ENCODE measurements at regions not wholly inside any gene's neighbourhood (a gene's known extent, or its start where the extent isn't known, plus 50 kb on each side); places are given as distances from the start of the nearest gene placed in this dataset.
A peak's percentile ranks its signal among the peaks of the same experiment; 100 is the strongest.

DNA sequence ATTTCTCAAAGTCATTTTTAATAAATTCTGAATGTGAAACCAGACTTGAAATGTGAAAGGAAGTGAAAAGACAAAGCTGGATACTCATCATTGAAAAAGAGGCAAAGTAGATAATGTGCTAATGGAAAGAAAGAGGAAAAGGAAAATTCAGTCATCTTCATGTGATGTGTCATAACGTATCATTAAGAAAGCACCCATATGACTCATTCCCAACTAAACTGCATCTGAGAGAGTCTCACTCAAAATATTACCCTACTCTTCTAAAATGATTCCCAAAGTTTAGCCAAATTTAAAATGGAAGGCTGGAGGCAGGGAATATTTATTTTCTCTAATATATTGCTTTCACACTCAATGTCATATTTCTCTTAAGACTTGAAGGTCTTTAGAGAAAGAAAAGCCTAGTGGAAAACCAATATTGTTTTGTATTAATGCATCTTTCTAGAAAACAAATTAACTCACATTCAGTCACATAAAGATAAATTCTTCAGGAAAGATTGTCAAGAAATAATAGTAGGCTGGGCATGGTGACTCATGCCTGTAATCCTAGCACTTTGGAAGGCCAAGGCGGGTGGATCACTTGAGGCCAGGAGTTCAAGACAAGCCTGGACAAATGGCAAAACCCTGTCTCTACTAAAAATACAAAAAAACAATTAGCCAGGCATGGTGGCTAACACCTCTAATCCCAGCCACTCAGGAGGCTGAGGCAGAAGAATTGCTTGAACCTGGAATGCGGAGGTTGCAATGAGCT lies 129.9 kb downstream of the SLC30A10 start:
- DNase-seq, result no peak

- DNase-seq, result no peak
These were observed 130.7 kb downstream of the SLC30A10 start for GRCh38 chr1:219797683-219798082.

DNA sequence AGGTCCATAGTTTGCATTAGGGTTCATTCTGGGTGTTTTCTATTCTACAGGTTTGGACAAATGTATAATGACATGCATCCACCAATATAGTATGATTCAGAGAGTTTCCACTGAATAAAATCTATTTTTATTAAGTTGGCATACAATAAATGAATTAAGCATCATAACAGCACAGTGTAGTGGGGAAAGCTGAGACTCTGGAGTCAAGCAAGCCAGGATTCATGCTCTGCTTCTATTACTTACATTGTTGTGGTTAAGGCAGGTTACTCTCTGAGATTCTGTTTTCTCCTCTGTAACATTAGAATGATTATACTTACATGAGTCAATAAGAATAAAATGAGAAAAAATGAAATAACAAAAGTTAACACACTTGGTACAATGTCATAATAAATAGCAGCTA lies 131.3 kb downstream of the SLC30A10 start:
- no peak for DNase-seq

GRCh38 chr1:219795363-219795917 lies 132.9 kb downstream of the SLC30A10 start:
- DNase-seq, result no peak

GRCh38 chr1:219794085-219794743 lies 134.1 kb downstream of the SLC30A10 start:
- DNase-seq, result no peak

GRCh38 chr1:219792337-219793021 lies 135.9 kb downstream of the SLC30A10 start:
- peak; percentile 62 for DNase-seq

GRCh38 chr1:219791766-219792165 lies 136.6 kb downstream of the SLC30A10 start:
- DNase-seq, result no peak

- DNase-seq, result no peak
These were observed 137.3 kb downstream of the SLC30A10 start for GRCh38 chr1:219790834-219791615.

- DNase-seq, result no peak
These were observed 139.7 kb downstream of the SLC30A10 start for GRCh38 chr1:219788700-219789099.

- DNase-seq, result no peak
These were observed 140.3 kb downstream of the SLC30A10 start for GRCh38 chr1:219788091-219788490.

DNA sequence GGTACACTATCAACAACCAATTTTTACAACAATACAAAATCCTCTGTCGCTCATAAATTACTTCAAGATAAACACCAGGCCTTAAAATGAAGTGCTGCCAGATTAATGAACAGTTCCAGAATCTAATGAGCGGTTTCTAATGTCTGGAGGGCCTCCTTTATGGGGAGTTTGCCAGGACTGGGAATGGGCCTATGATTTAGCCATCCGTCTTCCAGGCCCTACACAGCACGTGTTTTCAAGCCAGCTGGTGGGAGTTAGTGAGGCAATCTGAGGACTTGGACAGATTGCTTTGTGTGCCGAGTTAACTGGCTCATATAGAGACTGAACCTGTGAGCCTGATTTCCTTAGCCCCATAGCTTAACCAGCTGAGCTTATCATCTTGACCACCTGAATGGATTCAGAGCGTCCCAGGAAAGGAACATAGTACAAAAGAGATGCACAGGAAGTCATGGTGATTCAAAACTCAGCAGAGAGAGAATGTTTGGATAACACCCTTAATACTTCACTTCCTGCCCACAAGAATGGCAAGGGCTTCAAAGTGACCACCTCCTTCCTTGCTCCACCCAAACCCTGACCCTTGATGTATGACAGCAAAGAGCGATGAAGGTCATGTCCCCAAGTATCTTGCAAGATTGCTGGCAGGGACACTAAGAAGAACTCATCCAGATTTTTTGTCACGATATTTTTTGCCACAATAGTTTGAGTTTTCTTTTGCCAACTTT lies 143.5 kb downstream of the SLC30A10 start:
- peak; percentile 20 for DNase-seq

- DNase-seq, result no peak
These were observed 144.6 kb downstream of the SLC30A10 start for GRCh38 chr1:219783605-219784235.

- no peak for DNase-seq
These were observed 145.4 kb downstream of the SLC30A10 start for GRCh38 chr1:219782929-219783328.

- DNase-seq, result no peak
These were observed 146.0 kb downstream of the SLC30A10 start for GRCh38 chr1:219782311-219782710.

GRCh38 chr1:219781491-219781890 lies 146.9 kb downstream of the SLC30A10 start:
- no peak for DNase-seq

DNA sequence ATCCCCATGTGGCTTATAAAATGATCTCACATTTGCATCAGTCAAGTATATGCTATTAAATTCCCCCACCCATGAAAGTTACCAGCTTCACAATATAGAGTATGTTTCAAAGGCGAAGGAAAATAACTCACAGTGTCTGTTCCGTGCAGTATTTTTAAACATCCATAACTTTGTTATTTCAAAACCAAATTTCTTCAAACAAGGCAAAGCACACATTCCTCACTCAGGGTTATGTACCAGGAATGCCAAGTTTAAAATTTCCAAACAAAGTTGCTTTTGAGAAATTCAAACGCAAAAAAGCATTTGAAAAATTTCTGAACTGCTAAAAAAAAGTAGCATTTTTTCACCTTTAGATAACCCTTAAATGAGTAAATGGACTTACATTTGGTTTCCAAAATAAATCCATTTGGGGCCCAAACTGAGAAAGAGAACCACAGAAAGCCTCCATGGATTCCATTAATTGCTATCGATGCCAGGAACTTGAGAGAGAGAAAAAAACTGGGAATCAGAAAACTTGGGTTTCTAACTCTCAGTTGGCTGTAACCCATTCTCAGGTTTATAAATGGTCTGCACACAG lies 149.5 kb downstream of the SLC30A10 start:
- no peak for DNase-seq

GRCh38 chr1:219778110-219778509 lies 150.2 kb downstream of the SLC30A10 start:
- DNase-seq, result no peak

DNA sequence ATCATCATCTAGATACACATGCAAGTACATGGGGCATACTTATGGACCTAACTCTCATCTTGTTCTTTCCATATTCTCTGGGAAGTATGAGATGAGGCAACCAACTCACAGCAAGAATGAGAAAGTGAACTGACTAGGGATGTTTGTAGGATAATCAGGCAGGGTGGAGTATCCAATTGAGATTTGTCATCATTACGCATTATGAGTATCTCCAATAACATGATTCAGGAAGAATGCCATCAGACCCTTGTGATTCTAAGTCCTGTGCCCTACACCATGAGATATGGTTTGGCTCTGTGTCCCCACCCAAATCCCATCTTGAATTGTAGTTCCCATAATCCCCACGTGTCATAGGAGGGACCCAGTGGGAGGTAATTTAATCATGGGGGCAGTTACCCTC lies 154.0 kb downstream of the SLC30A10 start:
- DNase-seq, result no peak

DNA sequence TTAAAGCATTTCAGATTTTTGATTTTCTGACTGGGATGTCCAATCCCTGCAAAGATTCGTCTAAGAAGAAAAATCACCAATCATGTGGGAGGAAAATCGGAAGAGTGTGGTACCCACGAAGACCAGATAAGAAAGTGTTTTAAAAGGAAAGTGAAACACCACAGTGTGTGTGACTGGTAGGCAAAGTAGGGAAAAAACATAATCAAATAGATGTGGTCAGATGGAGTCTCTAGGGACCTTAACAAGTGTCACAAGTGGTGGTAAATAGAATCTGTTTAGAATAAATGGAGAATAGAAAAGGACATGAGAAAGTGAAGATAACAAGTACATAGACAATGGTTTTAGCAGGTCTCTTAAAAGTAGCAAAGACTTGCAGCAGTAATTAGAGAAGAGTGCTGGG lies 154.6 kb downstream of the SLC30A10 start:
- DNase-seq, result no peak

- no peak for DNase-seq
These were observed 155.2 kb downstream of the SLC30A10 start for GRCh38 chr1:219773110-219773509.

Data from NCI-H1694 treated with DMSO at 0.1 percent for 48 hours (cell line).